ENCODE measurements at regions not wholly inside any gene's neighbourhood (a gene's known extent, or its start where the extent isn't known, plus 50 kb on each side); places are given as distances from the start of the nearest gene placed in this dataset.

DNA sequence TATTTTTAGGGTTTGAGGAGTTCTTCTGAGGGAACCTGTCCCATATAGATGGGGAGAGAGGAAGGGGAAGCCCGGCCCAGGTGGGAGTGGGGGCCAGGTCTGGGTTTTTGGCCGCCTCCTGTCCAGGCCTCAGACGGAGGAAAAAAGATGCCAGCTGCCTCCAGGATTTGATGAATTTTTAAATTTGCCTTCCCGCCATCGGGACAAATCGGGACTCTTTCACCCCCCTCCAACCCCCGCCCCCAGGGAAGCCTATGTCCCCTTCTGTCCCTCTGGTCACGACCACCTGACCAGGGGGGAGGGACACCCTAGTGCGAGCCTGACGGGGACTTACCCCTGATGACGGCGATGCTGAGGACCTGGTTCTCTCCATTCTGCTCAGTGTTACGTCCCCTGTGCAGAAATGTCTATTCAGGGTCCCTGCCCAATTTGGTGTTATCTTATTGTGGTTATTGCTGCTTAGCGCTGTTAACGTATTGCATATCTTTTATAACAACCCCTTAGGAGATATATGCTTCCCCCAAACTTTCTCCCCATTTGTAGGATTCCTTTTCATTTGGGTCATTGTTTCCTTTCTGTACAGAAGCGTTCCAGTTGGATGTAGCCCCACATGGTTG lies 115.9 kb upstream of the GRK3 start:
- ATAC-seq (peak; percentile 18), DNase-seq (peak in 2 of 3 donors; percentile 16 to 40)
- TF ChIP-seq, protein P1, sequence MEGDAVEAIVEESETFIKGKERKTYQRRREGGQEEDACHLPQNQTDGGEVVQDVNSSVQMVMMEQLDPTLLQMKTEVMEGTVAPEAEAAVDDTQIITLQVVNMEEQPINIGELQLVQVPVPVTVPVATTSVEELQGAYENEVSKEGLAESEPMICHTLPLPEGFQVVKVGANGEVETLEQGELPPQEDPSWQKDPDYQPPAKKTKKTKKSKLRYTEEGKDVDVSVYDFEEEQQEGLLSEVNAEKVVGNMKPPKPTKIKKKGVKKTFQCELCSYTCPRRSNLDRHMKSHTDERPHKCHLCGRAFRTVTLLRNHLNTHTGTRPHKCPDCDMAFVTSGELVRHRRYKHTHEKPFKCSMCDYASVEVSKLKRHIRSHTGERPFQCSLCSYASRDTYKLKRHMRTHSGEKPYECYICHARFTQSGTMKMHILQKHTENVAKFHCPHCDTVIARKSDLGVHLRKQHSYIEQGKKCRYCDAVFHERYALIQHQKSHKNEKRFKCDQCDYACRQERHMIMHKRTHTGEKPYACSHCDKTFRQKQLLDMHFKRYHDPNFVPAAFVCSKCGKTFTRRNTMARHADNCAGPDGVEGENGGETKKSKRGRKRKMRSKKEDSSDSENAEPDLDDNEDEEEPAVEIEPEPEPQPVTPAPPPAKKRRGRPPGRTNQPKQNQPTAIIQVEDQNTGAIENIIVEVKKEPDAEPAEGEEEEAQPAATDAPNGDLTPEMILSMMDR (IDR thresholded peaks at IDR 0.05): no peak
- no peaks in the 10 kb centered on the region for H3K36me3 ChIP-seq (ENCODE audit: low read depth)
- intact Hi-C loops (cut with DNase I, micrococcal nuclease): no loop called here
- H3K9me3 ChIP-seq: no peaks in the 10 kb centered on the region
- H3K4me3 ChIP-seq: peak overlapping the region; percentile 47
- H3K4me1 ChIP-seq (ENCODE audit: low read depth): peaks cover 20% of the 10 kb centered on the region

DNA sequence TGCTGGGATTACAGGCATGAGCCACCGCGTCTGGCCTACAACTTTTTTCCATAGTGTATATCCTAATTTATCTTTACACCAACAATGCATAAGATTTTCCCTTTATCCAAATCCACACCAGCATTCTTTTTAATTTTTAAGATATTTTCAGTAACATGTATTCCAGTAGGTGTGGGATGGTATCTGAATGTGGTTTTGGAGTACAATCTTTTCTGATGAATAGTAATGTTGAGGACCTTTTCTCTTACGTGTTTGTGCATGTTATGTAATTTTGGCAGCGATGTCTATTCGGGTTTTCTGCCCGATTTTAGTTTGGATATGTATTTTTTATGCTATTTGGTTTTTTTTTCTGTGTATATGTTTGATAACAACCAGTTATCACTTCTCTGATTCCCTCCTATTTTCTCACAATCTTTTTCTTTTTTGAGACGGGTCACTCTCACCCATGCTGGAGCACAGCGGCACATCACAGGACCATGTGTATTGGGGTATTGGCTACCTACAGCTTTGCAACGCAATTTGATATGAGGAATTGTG lies 114.6 kb upstream of the GRK3 start:
- ATAC-seq (no peak), DNase-seq (no peak)
- Histone ChIP-seq H3K4me1 (ENCODE audit: low read depth) (peaks cover 20% of the 10 kb centered on the region), H3K9me3 (no peaks in the 10 kb centered on the region), H3K36me3 (ENCODE audit: low read depth) (no peaks in the 10 kb centered on the region), H3K4me3 (no peak overlapping the region)
- TF ChIP-seq, protein P1 (IDR thresholded peaks at IDR 0.05): no peak
- intact Hi-C loops (cut with DNase I, micrococcal nuclease): no loop called here

DNA sequence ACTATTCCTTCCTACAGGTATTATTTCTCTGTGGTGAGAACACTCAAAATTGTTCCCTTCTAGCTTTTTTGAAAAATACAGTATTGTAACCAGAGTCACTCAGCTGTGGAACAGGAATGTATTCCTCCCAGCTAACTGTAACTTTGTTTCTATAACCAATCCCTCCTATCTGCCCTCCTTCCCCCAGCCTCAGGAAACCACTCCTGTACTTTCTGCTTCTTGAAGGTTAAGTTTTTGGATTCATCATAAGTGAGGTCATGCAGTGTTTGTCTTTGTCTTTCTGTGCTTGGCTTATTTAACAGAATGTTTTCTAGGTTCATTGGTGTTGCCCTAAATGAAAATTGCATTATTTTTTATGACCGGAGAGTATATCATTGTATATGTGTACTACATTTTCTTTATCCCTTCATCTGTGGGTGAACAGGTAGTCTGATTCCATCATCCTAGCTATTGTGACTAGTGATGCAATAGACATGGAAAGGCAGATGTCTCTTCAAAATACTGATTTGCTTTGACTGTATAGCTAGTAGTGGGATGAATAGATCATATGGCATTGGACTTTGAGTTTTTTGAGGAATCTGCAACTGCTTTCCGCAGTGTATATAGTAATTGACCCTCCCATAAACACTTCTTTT lies 112.9 kb upstream of the GRK3 start:
- Histone ChIP-seq H3K9me3 (no peaks in the 10 kb centered on the region), H3K4me1 (ENCODE audit: low read depth) (peaks cover 20% of the 10 kb centered on the region), H3K36me3 (ENCODE audit: low read depth) (no peaks in the 10 kb centered on the region), H3K4me3 (no peak overlapping the region)
- TF ChIP-seq, protein P1 (IDR thresholded peaks at IDR 0.05): no peak
- ATAC-seq: no peak
- no peak for DNase-seq
- intact Hi-C loops (cut with DNase I, micrococcal nuclease): no loop called here

GRCh38 chr22:25452116-25452700 lies 112.3 kb upstream of the GRK3 start:
- Histone ChIP-seq H3K36me3 (ENCODE audit: low read depth) (no peaks in the 10 kb centered on the region), H3K4me1 (ENCODE audit: low read depth) (peaks cover 20% of the 10 kb centered on the region), H3K4me3 (no peak overlapping the region), H3K9me3 (no peaks in the 10 kb centered on the region)
- TF ChIP-seq, protein P1 (IDR thresholded peaks at IDR 0.05): no peak
- DNase-seq (no peak), ATAC-seq (no peak)
- intact Hi-C loops (cut with DNase I, micrococcal nuclease): no loop called here

DNA sequence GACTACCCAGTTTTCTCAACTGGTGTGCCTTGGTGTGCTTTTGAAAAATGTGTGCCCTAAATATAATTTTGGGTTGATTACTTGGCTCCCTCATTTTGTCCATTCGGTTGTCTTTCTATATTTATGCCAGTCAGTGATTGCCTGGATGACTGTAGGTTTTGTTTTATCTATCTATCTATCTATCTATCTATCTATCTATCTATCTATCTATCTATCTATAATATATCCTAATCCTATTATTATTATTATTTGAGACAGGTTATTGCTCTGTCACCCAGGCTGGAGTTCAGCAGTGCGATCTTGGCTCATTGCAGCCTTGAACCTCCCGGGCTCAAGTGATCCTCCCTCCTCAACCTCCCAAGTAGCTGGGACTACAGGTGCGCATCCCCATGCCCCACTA lies 111.4 kb upstream of the GRK3 start:
- Histone ChIP-seq H3K4me1 (ENCODE audit: low read depth) (peaks cover 20% of the 10 kb centered on the region), H3K36me3 (ENCODE audit: low read depth) (no peaks in the 10 kb centered on the region), H3K9me3 (no peaks in the 10 kb centered on the region), H3K4me3 (no peak overlapping the region)
- no peak for DNase-seq
- intact Hi-C loops (cut with DNase I, micrococcal nuclease): no loop called here
- TF ChIP-seq, protein P1 (IDR thresholded peaks at IDR 0.05): no peak
- ATAC-seq: no peak

Measured in mucosa of descending colon (tissue), 3 donors.